ENCODE measurements at regions not wholly inside any gene's neighbourhood (a gene's known extent, or its start where the extent isn't known, plus 50 kb on each side); places are given as distances from the start of the nearest gene placed in this dataset.

- TF ChIP-seq REST (IDR thresholded peaks at IDR 0.05; ENCODE audit: insufficient replicate concordance, low read depth) (no peak), POLR2AphosphoS5 (IDR thresholded peaks at IDR 0.05; ENCODE audit: low read depth) (no peak)
These were observed 1722.1 kb upstream of the SEL1L start for GRCh38 chr14:83255727-83256090.
